ENCODE measurements at regions not wholly inside any gene's neighbourhood (a gene's known extent, or its start where the extent isn't known, plus 50 kb on each side); places are given as distances from the start of the nearest gene placed in this dataset.

- no peaks in the 10 kb centered on the region for H3K9me3 Mint-ChIP-seq
- no peak overlapping the region for H3K27ac Mint-ChIP-seq
- intact Hi-C loops (cut with DNase I, micrococcal nuclease), result no loop called here
- no peaks in the 10 kb centered on the region for H3K36me3 Mint-ChIP-seq (ENCODE audit: low read depth)
- no peaks in the 10 kb centered on the region for H3K27me3 Mint-ChIP-seq
- H3K27me3 ChIP-seq (ENCODE audit: control insufficient read depth in 1 of 2, insufficient read depth in 2 of 2, low read length in 2 of 2), result no peaks in the 10 kb centered on the region
- no peak overlapping the region for H3K4me3 Mint-ChIP-seq
- no peak overlapping the region for H3K27ac ChIP-seq (ENCODE audit: low read depth in 1 of 2, low read length in 2 of 2)
- DNase-seq (no peak), ATAC-seq (ENCODE audit: poor library complexity) (no peak)
- no peaks in the 10 kb centered on the region for H3K4me1 ChIP-seq (ENCODE audit: insufficient read depth, low read length)
- ChIA-PET CTCF (no interaction called here), POLR2A (no interaction called here)
- no peak overlapping the region for H3K4me3 ChIP-seq (ENCODE audit: low read length)
- no peak for TF ChIP-seq CTCF (IDR thresholded peaks at IDR 0.05)
- H3K9me3 ChIP-seq (ENCODE audit: control insufficient read depth in 1 of 2, insufficient read depth in 1 of 2, low read length in 2 of 2), result no peaks in the 10 kb centered on the region
- no peaks in the 10 kb centered on the region for H3K4me1 Mint-ChIP-seq (ENCODE audit: low read depth)
- no peaks in the 10 kb centered on the region for H3K36me3 ChIP-seq (ENCODE audit: insufficient read depth, low read length)
Observed at GRCh38 chr5:109614301-109614700, 75.4 kb upstream of the MAN2A1 start.

GRCh38 chr5:109612278-109612905 lies 77.3 kb upstream of the MAN2A1 start:
- CTCF ChIA-PET, result no interaction called here

GRCh38 chr5:109611505-109611904 lies 78.2 kb upstream of the MAN2A1 start:
- Histone ChIP-seq H3K27ac (ENCODE audit: low read depth in 1 of 2, low read length in 2 of 2) (no peak overlapping the region), H3K36me3 (ENCODE audit: insufficient read depth, low read length) (no peaks in the 10 kb centered on the region), H3K4me3 (ENCODE audit: low read length) (no peak overlapping the region), H3K27me3 (ENCODE audit: control insufficient read depth in 1 of 2, insufficient read depth in 2 of 2, low read length in 2 of 2) (no peaks in the 10 kb centered on the region), H3K9me3 (ENCODE audit: control insufficient read depth in 1 of 2, insufficient read depth in 1 of 2, low read length in 2 of 2) (no peaks in the 10 kb centered on the region), H3K4me1 (ENCODE audit: insufficient read depth, low read length) (no peaks in the 10 kb centered on the region)
- TF ChIP-seq CTCF (IDR thresholded peaks at IDR 0.05), result no peak
- CTCF ChIA-PET, result no interaction called here
- DNase-seq (no peak), ATAC-seq (ENCODE audit: poor library complexity) (no peak)
- intact Hi-C loops (cut with DNase I, micrococcal nuclease), result no loop called here
- no peaks in the 10 kb centered on the region for H3K36me3 Mint-ChIP-seq (ENCODE audit: low read depth)
- no peaks in the 10 kb centered on the region for H3K4me1 Mint-ChIP-seq (ENCODE audit: low read depth)
- no peaks in the 10 kb centered on the region for H3K9me3 Mint-ChIP-seq
- no peak overlapping the region for H3K27ac Mint-ChIP-seq
- POLR2A ChIA-PET, result interaction anchor here (0.6 kb wide), 1 partner anchor 38 kb away, joined by 3 read pairs; no protein-coding TSS in a partner anchor
- H3K4me3 Mint-ChIP-seq, result no peak overlapping the region
- no peaks in the 10 kb centered on the region for H3K27me3 Mint-ChIP-seq

More at GRCh38 chr5:109612278-109612905, 77.3 kb upstream of the MAN2A1 start:
- Histone ChIP-seq H3K4me3 (ENCODE audit: low read length) (no peak overlapping the region), H3K9me3 (ENCODE audit: control insufficient read depth in 1 of 2, insufficient read depth in 1 of 2, low read length in 2 of 2) (no peaks in the 10 kb centered on the region), H3K36me3 (ENCODE audit: insufficient read depth, low read length) (no peaks in the 10 kb centered on the region), H3K27me3 (ENCODE audit: control insufficient read depth in 1 of 2, insufficient read depth in 2 of 2, low read length in 2 of 2) (no peaks in the 10 kb centered on the region), H3K4me1 (ENCODE audit: insufficient read depth, low read length) (no peaks in the 10 kb centered on the region), H3K27ac (ENCODE audit: low read depth in 1 of 2, low read length in 2 of 2) (no peak overlapping the region)
- intact Hi-C loops (cut with DNase I, micrococcal nuclease), result no loop called here
- Mint-ChIP-seq H3K4me3 (no peak overlapping the region), H3K27me3 (no peaks in the 10 kb centered on the region), H3K27ac (no peak overlapping the region), H3K36me3 (ENCODE audit: low read depth) (no peaks in the 10 kb centered on the region), H3K9me3 (no peaks in the 10 kb centered on the region), H3K4me1 (ENCODE audit: low read depth) (no peaks in the 10 kb centered on the region)
- DNase-seq (no peak), ATAC-seq (ENCODE audit: poor library complexity) (no peak)
- no peak for TF ChIP-seq CTCF (IDR thresholded peaks at IDR 0.05)
- POLR2A ChIA-PET, result interaction anchor here (0.6 to 0.7 kb wide), 2 partner anchors 37 to 79 kb away, joined by 3 read pairs; no protein-coding TSS in a partner anchor
